B cell (primary cell): ENCODE measurements at regions not wholly inside any gene's neighbourhood (a gene's known extent, or its start where the extent isn't known, plus 50 kb on each side); places are given as distances from the start of the nearest gene placed in this dataset.
"Not testable (repeated sequence)": the region's sequence is repeated elsewhere in the genome, so short reads cannot be mapped to it uniquely, and the experiment has no call there.

Experiments
- ATAC-seq: fragments of 200-7000 bp; cut with Tn5 transposase; one replicate; pipeline ENCODE4 v1.10.0; 2021; ENCODE audit warnings: low read depth, mild to moderate bottlenecking, moderate number of reproducible peaks, moderate library complexity
- CTCF ChIA-PET: fragments of 350-600 bp; sonication (Branson Sonifier 250); formaldehyde crosslinking; loops from one replicate; lab custom pipeline; 2021; ENCODE audit warnings: antibody characterized with exemption, inconsistent platforms; lab: Charles Lee
- POLR2A ChIA-PET: fragments of 350-600 bp; sonication (Branson Sonifier 250); formaldehyde crosslinking; loops from one replicate; lab custom pipeline; 2021; ENCODE audit warnings: antibody characterized with exemption; lab: Charles Lee
- DNase-seq: peaks from one replicate; pipeline ENCODE4 v3.0.0; 2013
- H2AFZ ChIP-seq: 2 replicates; pipeline ENCODE4 v1.6.1; 2012; ENCODE audit warnings: mild to moderate bottlenecking, low read depth, low read length; ENCODE audit not compliant: insufficient read depth, poor library complexity, severe bottlenecking
- H3K27ac ChIP-seq, 2 donors: 1 replicate in 1 of 2; 2 replicates in 1 of 2; pipeline ENCODE4 v1.5.1; 2012 to 2013; ENCODE audit warnings: low read length in 2 of 2, mild to moderate bottlenecking in 2 of 2, moderate library complexity in 1 of 2
- H3K27me3 ChIP-seq, 4 experiments: fragments of 200-600 bp in 1 of 4; sonication (generic) in 1 of 4; replicated peaks in 1 of 4; 1 replicate in 2 of 4; 2 replicates in 2 of 4; pipeline versions ENCODE4 v1.6.1 to v1.7.0; 2013 to 2016; ENCODE audit warnings: low read length in 3 of 4, mild to moderate bottlenecking in 2 of 4, mixed read lengths in 1 of 4, moderate library complexity in 1 of 4; ENCODE audit not compliant: insufficient read depth in 4 of 4, control insufficient read depth in 3 of 4; ENCODE audit errors: control extremely low read depth in 1 of 4
- H3K36me3 ChIP-seq, 2 experiments: replicated peaks in 1 of 2; 1 replicate in 1 of 2; 2 replicates in 1 of 2; pipeline versions ENCODE4 v1.6.1 to v1.7.1; 2013; ENCODE audit warnings: low read length in 1 of 2; ENCODE audit not compliant: insufficient read depth in 2 of 2, control insufficient read depth in 1 of 2; ENCODE audit errors: control extremely low read depth in 1 of 2, extremely low read depth in 1 of 2
- H3K4me1 ChIP-seq, 2 donors: fragments of 200-600 bp in 1 of 2; sonication (generic) in 1 of 2; 1 replicate in 1 of 2; 2 replicates in 1 of 2; pipeline versions ENCODE4 v1.5.1 to v1.6.1; 2013 to 2017; ENCODE audit warnings: low read length in 2 of 2; ENCODE audit not compliant: control insufficient read depth in 2 of 2, insufficient read depth in 2 of 2
- H3K4me2 ChIP-seq: replicated peaks from 2 replicates; pipeline ENCODE3; 2012; ENCODE audit warnings: mild to moderate bottlenecking, low read depth, low read length; ENCODE audit not compliant: poor library complexity, severe bottlenecking
- H3K4me3 ChIP-seq, 5 experiments: fragments of 200-600 bp in 1 of 5; sonication (generic) in 1 of 5; 1 replicate in 3 of 5; 2 replicates in 2 of 5; pipeline versions ENCODE4 v1.5.1 to v1.7.0; 2011 to 2016; ENCODE audit warnings: low read length in 4 of 5, mild to moderate bottlenecking in 4 of 5, low read depth in 2 of 5, control low read depth in 1 of 5, moderate library complexity in 1 of 5; ENCODE audit not compliant: insufficient read depth in 1 of 5; ENCODE audit errors: control extremely low read depth in 1 of 5, extremely low read depth in 1 of 5
- H3K79me2 ChIP-seq: fragments of 200-600 bp; sonication (generic); one replicate; pipeline ENCODE4 v1.6.0; 2016; ENCODE audit warnings: low read length; ENCODE audit not compliant: control insufficient read depth, insufficient read depth
- H3K9ac ChIP-seq: fragments of 200-600 bp; sonication (generic); 2 replicates; pipeline ENCODE4 v1.6.1; 2017; ENCODE audit warnings: mild to moderate bottlenecking, low read length, moderate library complexity
- H3K9me3 ChIP-seq, 3 donors: one replicate each; pipeline versions ENCODE4 v1.6.1 to v1.7.1; 2013; ENCODE audit warnings: low read length in 2 of 3; ENCODE audit not compliant: control insufficient read depth in 2 of 3, insufficient read depth in 1 of 3; ENCODE audit errors: control extremely low read depth in 1 of 3
- H4K20me1 ChIP-seq: 2 replicates; pipeline ENCODE4 v1.6.0; 2012; ENCODE audit warnings: mild to moderate bottlenecking, low read length; ENCODE audit not compliant: insufficient read depth, control insufficient read depth, poor library complexity, severe bottlenecking
- H3K27ac Mint-ChIP-seq: one replicate; pipeline ENCODE4 v1.8.0; 2021; ENCODE audit warnings: mixed read lengths
- H3K27me3 Mint-ChIP-seq: one replicate; pipeline ENCODE4 v1.8.0; 2021; ENCODE audit warnings: mixed read lengths
- H3K4me1 Mint-ChIP-seq: one replicate; pipeline ENCODE4 v1.8.0; 2021; ENCODE audit warnings: mixed read lengths
- H3K4me3 Mint-ChIP-seq: one replicate; pipeline ENCODE4 v1.8.0; 2021; ENCODE audit warnings: mixed read lengths
- H3K9me3 Mint-ChIP-seq: one replicate; pipeline ENCODE4 v1.8.0; 2022; ENCODE audit warnings: mixed read lengths; ENCODE audit not compliant: insufficient read depth
- CTCF ChIP-seq: fragments of 200-600 bp; IDR thresholded peaks from one replicate; pipeline ENCODE4 v1.8.0; 2022; ENCODE audit warnings: antibody characterized with exemption, mild to moderate bottlenecking
- EZH2 ChIP-seq: IDR thresholded peaks from 2 replicates; pipeline ENCODE4 v1.6.1; 2012; ENCODE audit warnings: borderline replicate concordance, low read depth, mild to moderate bottlenecking, moderate library complexity, low read length; ENCODE audit not compliant: insufficient read depth, poor library complexity, severe bottlenecking
- WGBS: methylation state at CpG from one replicate; pipeline ENCODE4 v1.1.5; 2013; ENCODE audit warnings: missing lambda C conversion rate; ENCODE audit not compliant: insufficient coverage; 5-methylcytosine and 5-hydroxymethylcytosine counted together
- intact Hi-C: fragments of 100-400 bp; cut with micrococcal nuclease; formaldehyde crosslinking; loops from one replicate; pipeline ENCODE4 v1.10.0; 2022

DNA sequence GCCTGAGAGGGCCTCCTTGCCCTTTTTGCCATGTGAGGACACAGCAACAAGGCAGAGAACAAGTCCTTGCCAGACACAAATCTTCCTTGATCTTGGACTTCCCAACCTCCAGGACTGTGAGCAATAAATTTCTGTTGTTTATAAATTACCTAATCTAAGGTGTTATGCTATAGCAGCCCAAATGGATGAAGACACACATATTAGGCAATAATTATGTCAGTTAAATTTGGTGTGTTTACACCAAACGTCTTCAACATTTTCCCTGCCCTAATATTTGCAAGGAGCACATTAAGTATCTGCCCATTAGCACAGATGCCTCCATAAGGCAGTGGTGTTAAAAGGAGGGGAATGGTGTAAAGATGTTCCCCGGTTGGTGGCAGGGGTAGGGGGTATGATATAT, 94.8 kb downstream of the ETS2 start:
- TF ChIP-seq CTCF (no peak), EZH2 (no peak)
- intact Hi-C loops, result no loop called here
- H3K27ac ChIP-seq, result no peak overlapping the region
- H2AFZ ChIP-seq, result no peak overlapping the region
- Mint-ChIP-seq H3K4me3 (no peak overlapping the region), H3K27me3 (peaks cover 5% of the 10 kb centered on the region), H3K27ac (no peak overlapping the region), H3K4me1 (no peaks in the 10 kb centered on the region), H3K9me3 (peaks cover 4% of the 10 kb centered on the region)
- ChIA-PET POLR2A (no interaction called here), CTCF (no interaction called here)
- ATAC-seq, result no peak
- H3K27me3 ChIP-seq, result no peaks in the 10 kb centered on the region
- H3K4me2 ChIP-seq, result no peak overlapping the region
- H3K4me3 ChIP-seq, result no peak overlapping the region
- H3K9ac ChIP-seq, result no peak overlapping the region
- no peak for DNase-seq
- H3K9me3 ChIP-seq, result peaks cover 0 to 1% (median 0%) of the 10 kb centered on the region in 3 donors
- H4K20me1 ChIP-seq, result no peaks in the 10 kb centered on the region
- no peaks in the 10 kb centered on the region for H3K4me1 ChIP-seq
- H3K79me2 ChIP-seq, result no peaks in the 10 kb centered on the region
- no peaks in the 10 kb centered on the region for H3K36me3 ChIP-seq
- WGBS, result no CpG with 5 or more reads among the region's 2 CpGs

DNA sequence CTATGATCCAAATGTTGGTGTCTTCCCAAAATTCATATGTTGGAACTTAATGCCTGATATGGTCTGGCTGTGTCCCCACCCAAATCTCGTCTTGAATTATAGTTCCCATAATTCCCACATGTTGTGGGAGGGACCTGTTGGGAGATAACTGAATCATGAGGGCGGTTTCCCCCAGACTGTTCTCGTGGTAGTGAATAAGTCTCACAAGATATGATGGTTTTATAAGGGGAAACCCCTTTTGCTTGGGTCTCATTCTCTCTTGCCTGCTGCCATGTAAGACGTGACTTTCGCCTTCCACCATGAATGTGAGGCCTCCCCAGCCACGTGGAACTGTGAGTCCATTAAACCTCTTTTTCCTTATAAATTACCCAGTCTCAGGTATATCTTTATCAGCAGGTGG, 94.3 kb downstream of the ETS2 start:
- WGBS, result no CpG with 5 or more reads among the region's 6 CpGs

More for the DNA sequence above, 94.3 kb downstream of the ETS2 start:
- H3K27me3 ChIP-seq, H3K4me3 Mint-ChIP-seq, DNase-seq, H3K4me3 ChIP-seq, H3K9me3 Mint-ChIP-seq, H3K9ac ChIP-seq, H3K27me3 Mint-ChIP-seq, H3K4me2 ChIP-seq, H3K4me1 Mint-ChIP-seq, CTCF ChIA-PET, H3K27ac Mint-ChIP-seq, H3K79me2 ChIP-seq, ATAC-seq, H3K36me3 ChIP-seq, H3K27ac ChIP-seq, POLR2A ChIA-PET, H3K9me3 ChIP-seq, H4K20me1 ChIP-seq, H2AFZ ChIP-seq, H3K4me1 ChIP-seq, intact Hi-C loops: not testable (repeated sequence)
